PC-3 (cell line): ENCODE measurements at regions not wholly inside any gene's neighbourhood (a gene's known extent, or its start where the extent isn't known, plus 50 kb on each side); places are given as distances from the start of the nearest gene placed in this dataset.

ENCODE experiments used
- ATAC-seq: fragments of 200-7000 bp; cut with Tn5 transposase; 2 replicates; pipeline ENCODE4 v1.9.1; 2020; ENCODE audit warnings: mild to moderate bottlenecking, moderate library complexity
- BruUV-seq: library from RNA; stranded (reverse); fragments of 400-500 nt; replicated peaks from 2 replicates; lab custom pipeline; 2021; lab: Mats Ljungman, UMichigan
- CTCF ChIA-PET: fragments of 300-600 bp; sonication (Branson Sonifier 250); formaldehyde crosslinking; loops from one replicate; lab custom pipeline; 2022; ENCODE audit warnings: antibody characterized with exemption; lab: Charles Lee
- POLR2A ChIA-PET: fragments of 300-600 bp; sonication (Branson Sonifier 250); formaldehyde crosslinking; loops from one replicate; lab custom pipeline; 2022; ENCODE audit warnings: antibody characterized with exemption; ENCODE audit not compliant: unreplicated experiment; lab: Charles Lee
- DNase-seq: peaks from one replicate; pipeline ENCODE4 v3.0.0-alpha.2; 2015
- H2AFZ ChIP-seq: fragments of 300-600 bp; sonication (generic); 2 replicates; pipeline ENCODE4 v1.6.0; 2016; ENCODE audit warnings: antibody characterized with exemption, low read length
- H3F3A ChIP-seq: fragments of 300-600 bp; sonication (generic); one replicate; pipeline ENCODE4 v1.6.0; 2017; ENCODE audit warnings: antibody characterized with exemption, low read length, control low read depth, mild to moderate bottlenecking; ENCODE audit not compliant: unreplicated experiment
- H3K27ac ChIP-seq: fragments of 300-600 bp; sonication (generic); 2 replicates; pipeline ENCODE4 v1.5.1; 2016; ENCODE audit warnings: mild to moderate bottlenecking, low read length
- H3K27me3 ChIP-seq: fragments of 300-600 bp; sonication (generic); 2 replicates; pipeline ENCODE4 v1.6.1; 2016; ENCODE audit warnings: low read length, mixed read lengths
- H3K36me3 ChIP-seq: fragments of 300-600 bp; sonication (generic); 2 replicates; pipeline ENCODE4 v1.6.1; 2016; ENCODE audit warnings: low read depth, mixed run types, low read length, mixed read lengths
- H3K4me1 ChIP-seq: fragments of 300-600 bp; sonication (generic); 2 replicates; pipeline ENCODE4 v1.5.1; 2016; ENCODE audit warnings: low read length; ENCODE audit not compliant: insufficient read depth
- H3K4me2 ChIP-seq: fragments of 300-600 bp; sonication (generic); 2 replicates; pipeline ENCODE4 v1.6.0; 2016; ENCODE audit warnings: low read length
- H3K4me3 ChIP-seq: fragments of 300-600 bp; sonication (generic); 2 replicates; pipeline ENCODE4 v1.5.1; 2016; ENCODE audit warnings: mild to moderate bottlenecking, low read length, mixed read lengths
- H3K79me2 ChIP-seq: fragments of 300-600 bp; sonication (generic); 2 replicates; pipeline ENCODE4 v1.6.1; 2017; ENCODE audit warnings: low read length, mixed read lengths
- H3K9ac ChIP-seq: fragments of 300-600 bp; sonication (generic); 2 replicates; pipeline ENCODE4 v1.6.0; 2016; ENCODE audit warnings: mild to moderate bottlenecking, low read length
- H3K9me2 ChIP-seq: fragments of 300-600 bp; sonication (generic); replicated peaks from 2 replicates; pipeline ENCODE4 v1.6.1; 2016; ENCODE audit warnings: mixed run types, low read length, mixed read lengths
- H3K9me3 ChIP-seq: fragments of 300-600 bp; sonication (generic); 2 replicates; pipeline ENCODE4 v1.6.1; 2016; ENCODE audit warnings: low read length, mixed read lengths
- H4K20me1 ChIP-seq: fragments of 300-600 bp; sonication (generic); 2 replicates; pipeline ENCODE4 v1.6.1; 2016; ENCODE audit warnings: low read length, mixed read lengths
- CTCF ChIP-seq: fragments of 300-600 bp; sonication (generic); conservative IDR thresholded peaks from 2 replicates; pipeline ENCODE4 v1.5.1; 2017; ENCODE audit warnings: antibody characterized with exemption, low read depth, mild to moderate bottlenecking, low read length
- EZH2 ChIP-seq: fragments of 300-600 bp; sonication (generic); IDR thresholded peaks from one replicate; pipeline ENCODE4 v1.6.1; 2017; ENCODE audit warnings: antibody characterized with exemption, mild to moderate bottlenecking, low read length; ENCODE audit not compliant: unreplicated experiment
- EZH2phosphoT487 ChIP-seq: fragments of 300-600 bp; sonication (generic); IDR thresholded peaks from 2 replicates; pipeline ENCODE4 v1.6.1; 2018; ENCODE audit warnings: mild to moderate bottlenecking, antibody characterized with exemption, low read length, borderline replicate concordance
- intact Hi-C: fragments of 100-400 bp; cut with micrococcal nuclease; formaldehyde crosslinking; loops from 2 replicates; pipeline ENCODE4 v1.9.0; 2023

DNA sequence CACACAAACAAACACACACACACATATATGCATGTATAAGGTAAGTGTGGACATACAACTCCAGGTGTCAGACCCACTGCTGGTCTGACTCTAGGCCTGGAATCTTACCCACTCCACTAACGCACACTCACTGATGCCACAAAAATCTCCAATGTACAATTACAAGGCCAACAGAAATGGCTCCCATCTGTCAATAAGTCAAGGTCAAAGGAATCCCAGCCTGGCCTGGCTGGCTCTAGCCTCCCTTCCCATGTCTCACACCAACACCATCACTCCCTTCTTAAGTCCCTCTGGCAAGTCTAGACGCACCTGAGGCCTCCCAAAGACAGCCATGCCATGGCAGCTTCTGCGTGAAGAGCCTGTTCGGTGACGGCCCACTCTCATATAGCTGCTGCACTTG, 99.2 kb upstream of the CDYL2 start:
- Histone ChIP-seq H3K9me2 (no peaks in the 10 kb centered on the region), H3K4me3 (no peak overlapping the region), H2AFZ (no peak overlapping the region), H3K9ac (no peak overlapping the region), H3K4me1 (peaks cover 13% of the 10 kb centered on the region), H3K79me2 (no peaks in the 10 kb centered on the region), H3K9me3 (no peaks in the 10 kb centered on the region), H4K20me1 (no peaks in the 10 kb centered on the region), H3K36me3 (no peaks in the 10 kb centered on the region), H3K4me2 (no peak overlapping the region), H3F3A (no peaks in the 10 kb centered on the region), H3K27ac (no peak overlapping the region), H3K27me3 (no peaks in the 10 kb centered on the region)
- ATAC-seq (no peak), DNase-seq (no peak)
- ChIA-PET POLR2A (no interaction called here), CTCF (no interaction called here)
- TF ChIP-seq EZH2, result no peak
- no peak for TF ChIP-seq CTCF
- no peak for TF ChIP-seq EZH2phosphoT487
- intact Hi-C loops, result no loop called here
- BruUV-seq, result no TSS peak

GRCh38 chr16:80902306-80903110, 98.1 kb upstream of the CDYL2 start:
- Histone ChIP-seq H3K4me2 (no peak overlapping the region), H2AFZ (no peak overlapping the region), H3K27ac (no peak overlapping the region), H3F3A (no peaks in the 10 kb centered on the region), H3K9me2 (no peaks in the 10 kb centered on the region), H3K4me1 (peaks cover 13% of the 10 kb centered on the region), H3K9me3 (no peaks in the 10 kb centered on the region), H3K79me2 (no peaks in the 10 kb centered on the region), H4K20me1 (no peaks in the 10 kb centered on the region), H3K9ac (no peak overlapping the region), H3K27me3 (no peaks in the 10 kb centered on the region), H3K36me3 (no peaks in the 10 kb centered on the region), H3K4me3 (no peak overlapping the region)
- intact Hi-C loops, result no loop called here
- ATAC-seq (no peak), DNase-seq (no peak)
- POLR2A ChIA-PET, result no interaction called here
- BruUV-seq, result no TSS peak
- TF ChIP-seq EZH2phosphoT487 (no peak), CTCF (no peak), EZH2 (no peak)
- CTCF ChIA-PET, result no interaction called here

GRCh38 chr16:80900593-80900954, 96.2 kb upstream of the CDYL2 start:
- POLR2A ChIA-PET, result no interaction called here
- no peak for DNase-seq
- no peaks in the 10 kb centered on the region for H3K27me3 ChIP-seq
- H3K4me2 ChIP-seq, result peak overlapping the region; percentile 54
- no peaks in the 10 kb centered on the region for H3K9me2 ChIP-seq
- H3K4me3 ChIP-seq, result no peak overlapping the region
- H3K9me3 ChIP-seq, result no peaks in the 10 kb centered on the region
- H3K36me3 ChIP-seq, result no peaks in the 10 kb centered on the region
- H2AFZ ChIP-seq, result peak overlapping the region; percentile 39; the same call in 1 of the 2 replicates
- TF ChIP-seq EZH2 (no peak), EZH2phosphoT487 (no peak), CTCF (no peak)
- intact Hi-C loops, result no loop called here
- H3K79me2 ChIP-seq, result no peaks in the 10 kb centered on the region
- H3K9ac ChIP-seq, result no peak overlapping the region
- CTCF ChIA-PET, result no interaction called here
- H3K4me1 ChIP-seq, result peaks cover 13% of the 10 kb centered on the region
- BruUV-seq, result no TSS peak
- no peaks in the 10 kb centered on the region for H3F3A ChIP-seq
- H3K27ac ChIP-seq, result peak overlapping the region; percentile 52
- ATAC-seq, result no peak
- H4K20me1 ChIP-seq, result no peaks in the 10 kb centered on the region
